Upper lobe of left lung (tissue), 4 donors: ENCODE measurements at regions not wholly inside any gene's neighbourhood (a gene's known extent, or its start where the extent isn't known, plus 50 kb on each side); places are given as distances from the start of the nearest gene placed in this dataset.

ENCODE experiments used
- CTCF ChIP-seq, 6 experiments: fragments of 450-650 bp in 4 of 6; fragments of 200-600 bp in 2 of 6; sonication (generic) in 2 of 6; IDR thresholded peaks; one replicate each; pipeline ENCODE4 v1.5.1; 2016 to 2019; ENCODE audit warnings: antibody characterized with exemption in 6 of 6
- EP300 ChIP-seq, 4 donors: sonication (generic); formaldehyde crosslinking; IDR thresholded peaks; one replicate each; pipeline ENCODE4 v1.5.1; 2017; ENCODE audit warnings: antibody characterized with exemption in 4 of 4, control low read depth in 2 of 4

DNA sequence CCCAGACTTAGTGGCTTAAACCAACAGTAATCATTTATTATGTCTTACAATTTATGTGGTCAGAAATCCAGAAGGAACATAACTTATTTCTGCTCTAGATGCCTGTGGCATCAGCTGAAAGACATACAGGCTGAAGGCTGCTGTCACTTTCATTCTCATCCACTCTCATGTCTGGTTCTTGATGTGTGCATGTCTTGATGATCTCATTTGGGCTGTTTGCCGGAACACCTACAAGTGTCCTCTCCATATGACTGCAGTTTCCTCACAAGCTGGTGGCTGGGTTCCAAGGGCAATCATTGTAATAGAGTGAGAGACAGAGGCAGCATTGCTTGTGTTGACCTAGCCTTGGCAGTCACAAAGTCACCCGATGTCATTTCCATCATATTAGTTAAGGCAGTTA, 1375.9 kb upstream of the RAG2 start:
- no peak for TF ChIP-seq CTCF (IDR thresholded peaks at IDR 0.05)
- TF ChIP-seq EP300 (IDR thresholded peaks at IDR 0.05) = no peak
